MM.1S (cell line): ENCODE measurements at regions not wholly inside any gene's neighbourhood (a gene's known extent, or its start where the extent isn't known, plus 50 kb on each side); places are given as distances from the start of the nearest gene placed in this dataset.
"Not testable (repeated sequence)": the region's sequence is repeated elsewhere in the genome, so short reads cannot be mapped to it uniquely, and the experiment has no call there.

ENCODE experiments used
- DNase-seq: peaks from one replicate; pipeline ENCODE4 v3.0.0-alpha.2; 2015
- H2AFZ ChIP-seq: fragments of 300-600 bp; sonication (generic); 2 replicates; pipeline ENCODE4 v1.6.0; 2016; ENCODE audit warnings: antibody characterized with exemption, low read length
- H3F3A ChIP-seq: fragments of 300-600 bp; sonication (generic); 2 replicates; pipeline ENCODE4 v1.6.1; 2016; ENCODE audit warnings: mild to moderate bottlenecking, antibody characterized with exemption, low read length, moderate library complexity, mixed read lengths; ENCODE audit not compliant: insufficient read depth
- H3K27ac ChIP-seq: fragments of 300-600 bp; sonication (generic); 2 replicates; pipeline ENCODE4 v1.5.1; 2016; ENCODE audit warnings: mild to moderate bottlenecking, low read length
- H3K27me3 ChIP-seq: fragments of 300-600 bp; sonication (generic); replicated peaks from 2 replicates; pipeline ENCODE4 v1.6.0; 2016; ENCODE audit warnings: low read length; ENCODE audit not compliant: insufficient read depth
- H3K36me3 ChIP-seq: fragments of 300-600 bp; sonication (generic); replicated peaks from 2 replicates; pipeline ENCODE4 v1.6.1; 2016; ENCODE audit warnings: mild to moderate bottlenecking, low read length, mixed read lengths; ENCODE audit not compliant: insufficient read depth
- H3K4me1 ChIP-seq: fragments of 300-600 bp; sonication (generic); 2 replicates; pipeline ENCODE4 v1.6.1; 2016; ENCODE audit warnings: low read length, mixed read lengths
- H3K4me2 ChIP-seq: fragments of 300-600 bp; sonication (generic); 2 replicates; pipeline ENCODE4 v1.6.0; 2016; ENCODE audit warnings: low read depth, low read length
- H3K4me3 ChIP-seq: fragments of 300-600 bp; sonication (generic); 2 replicates; pipeline ENCODE4 v1.5.1; 2016; ENCODE audit warnings: low read length, mixed read lengths
- H3K79me2 ChIP-seq: fragments of 300-600 bp; sonication (generic); 2 replicates; pipeline ENCODE4 v1.6.1; 2016; ENCODE audit warnings: mixed run types, low read length, mixed read lengths
- H3K9ac ChIP-seq: fragments of 300-600 bp; sonication (generic); 2 replicates; pipeline ENCODE4 v1.6.1; 2016; ENCODE audit warnings: low read length, mixed read lengths
- H3K9me2 ChIP-seq: fragments of 300-600 bp; sonication (generic); replicated peaks from 2 replicates; pipeline ENCODE4 v1.6.1; 2016; ENCODE audit warnings: mild to moderate bottlenecking, low read length, mixed read lengths; ENCODE audit not compliant: insufficient read depth
- H3K9me3 ChIP-seq: fragments of 300-600 bp; sonication (generic); replicated peaks from 2 replicates; pipeline ENCODE4 v1.6.1; 2016; ENCODE audit warnings: mild to moderate bottlenecking, low read length, mixed read lengths; ENCODE audit not compliant: insufficient read depth
- H4K20me1 ChIP-seq: fragments of 300-600 bp; sonication (generic); 2 replicates; pipeline ENCODE4 v1.6.1; 2016; ENCODE audit warnings: mild to moderate bottlenecking, low read length, moderate library complexity, mixed read lengths; ENCODE audit not compliant: insufficient read depth
- EZH2 ChIP-seq: fragments of 300-600 bp; sonication (generic); optimal IDR thresholded peaks from 2 replicates; pipeline ENCODE3; 2017; ENCODE audit warnings: low read depth, mild to moderate bottlenecking, antibody characterized with exemption, low read length, mixed read lengths
- EZH2phosphoT487 ChIP-seq: fragments of 300-600 bp; sonication (generic); IDR thresholded peaks from 2 replicates; pipeline ENCODE4 v1.6.1; 2018; ENCODE audit warnings: antibody characterized with exemption, low read length
- TF ChIP-seq, protein P1 (sequence below): fragments of 300-600 bp; sonication (generic); IDR thresholded peaks from 2 replicates; pipeline ENCODE4 v1.5.1; 2016; ENCODE audit warnings: antibody characterized with exemption, low read length, mixed read lengths

DNA sequence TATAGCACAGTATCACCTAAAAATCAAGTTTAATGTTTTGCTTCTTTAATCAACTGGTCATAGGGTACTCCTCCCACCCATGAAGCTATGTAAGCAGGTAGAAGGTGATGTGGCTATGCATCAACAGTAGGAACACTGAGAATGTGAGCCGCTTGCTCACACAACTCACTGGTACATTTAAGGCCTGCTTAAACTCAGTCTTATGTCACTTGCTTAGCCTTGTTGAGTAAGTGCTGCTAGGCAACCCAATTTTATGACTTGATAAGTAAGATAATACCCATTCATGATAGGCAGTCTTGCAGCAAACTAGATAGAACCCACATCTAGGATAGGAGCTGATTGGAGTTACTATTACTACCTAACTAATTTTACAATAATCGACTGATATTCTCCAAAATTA is 70.0 kb upstream of the BMP4 start:
- Histone ChIP-seq H3K27me3 (no peaks in the 10 kb centered on the region), H2AFZ (no peak overlapping the region), H3K4me2 (no peak overlapping the region), H3K9ac (no peak overlapping the region), H3K9me3 (no peaks in the 10 kb centered on the region), H3K9me2 (no peaks in the 10 kb centered on the region), H3K4me3 (no peak overlapping the region), H4K20me1 (no peaks in the 10 kb centered on the region), H3K36me3 (no peaks in the 10 kb centered on the region), H3K4me1 (0 out of 2 replicates have a peak, but pooled peaks cover 5% of the 10 kb centered on the region), H3K27ac (no peak overlapping the region), H3K79me2 (no peaks in the 10 kb centered on the region), H3F3A (peaks cover 4% of the 10 kb centered on the region; the same call in 1 of the 2 replicates)
- TF ChIP-seq EZH2 = no peak
- TF ChIP-seq, protein P1, sequence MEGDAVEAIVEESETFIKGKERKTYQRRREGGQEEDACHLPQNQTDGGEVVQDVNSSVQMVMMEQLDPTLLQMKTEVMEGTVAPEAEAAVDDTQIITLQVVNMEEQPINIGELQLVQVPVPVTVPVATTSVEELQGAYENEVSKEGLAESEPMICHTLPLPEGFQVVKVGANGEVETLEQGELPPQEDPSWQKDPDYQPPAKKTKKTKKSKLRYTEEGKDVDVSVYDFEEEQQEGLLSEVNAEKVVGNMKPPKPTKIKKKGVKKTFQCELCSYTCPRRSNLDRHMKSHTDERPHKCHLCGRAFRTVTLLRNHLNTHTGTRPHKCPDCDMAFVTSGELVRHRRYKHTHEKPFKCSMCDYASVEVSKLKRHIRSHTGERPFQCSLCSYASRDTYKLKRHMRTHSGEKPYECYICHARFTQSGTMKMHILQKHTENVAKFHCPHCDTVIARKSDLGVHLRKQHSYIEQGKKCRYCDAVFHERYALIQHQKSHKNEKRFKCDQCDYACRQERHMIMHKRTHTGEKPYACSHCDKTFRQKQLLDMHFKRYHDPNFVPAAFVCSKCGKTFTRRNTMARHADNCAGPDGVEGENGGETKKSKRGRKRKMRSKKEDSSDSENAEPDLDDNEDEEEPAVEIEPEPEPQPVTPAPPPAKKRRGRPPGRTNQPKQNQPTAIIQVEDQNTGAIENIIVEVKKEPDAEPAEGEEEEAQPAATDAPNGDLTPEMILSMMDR = no peak
- TF ChIP-seq EZH2phosphoT487 = no peak
- DNase-seq = no peak

DNA sequence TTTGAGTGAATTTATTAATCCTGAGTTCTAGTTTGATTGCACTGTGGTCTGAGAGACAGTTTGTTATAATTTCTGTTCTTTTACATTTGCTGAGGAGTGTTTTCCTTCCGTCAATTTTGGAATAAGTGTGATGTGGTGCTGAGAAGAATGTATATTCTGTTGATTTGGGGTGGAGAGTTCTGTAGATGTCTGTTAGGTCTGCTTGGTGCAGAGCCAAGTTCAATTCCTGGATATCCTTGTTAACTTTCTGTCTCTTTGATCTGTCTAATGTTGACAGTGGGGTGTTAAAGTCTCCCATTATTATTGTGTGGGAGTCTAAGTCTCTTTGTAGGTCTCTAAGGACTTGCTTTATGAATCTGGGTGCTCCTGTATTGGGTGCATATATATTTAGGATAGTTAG is 74.4 kb upstream of the BMP4 start:
- DNase-seq, H3K9ac ChIP-seq, H2AFZ ChIP-seq, H3K4me2 ChIP-seq, H3K4me1 ChIP-seq, H3F3A ChIP-seq, H4K20me1 ChIP-seq, H3K27me3 ChIP-seq, H3K4me3 ChIP-seq, H3K79me2 ChIP-seq, H3K27ac ChIP-seq, H3K9me2 ChIP-seq, H3K36me3 ChIP-seq, H3K9me3 ChIP-seq: not testable (repeated sequence)

DNA sequence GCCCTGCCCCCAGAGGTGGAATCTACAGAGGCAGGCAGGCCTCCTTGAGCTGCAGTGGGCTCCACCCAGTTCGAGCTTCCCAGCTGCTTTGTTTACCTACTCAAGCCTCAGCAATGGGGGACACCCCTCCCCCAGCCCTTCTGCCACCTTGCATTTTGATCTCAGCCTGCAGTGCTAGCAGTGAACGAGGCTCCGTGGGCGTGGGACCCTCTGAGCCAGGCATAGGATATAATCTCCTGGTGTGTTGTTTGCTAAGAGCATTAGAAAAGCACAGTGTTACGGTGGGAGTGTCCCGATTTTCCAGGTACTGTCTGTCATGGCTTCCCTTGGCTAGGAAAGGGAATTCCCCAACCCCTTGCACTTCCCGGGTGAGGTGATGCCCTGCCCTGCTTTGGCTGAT is 76.7 kb upstream of the BMP4 start:
- H4K20me1 ChIP-seq, H3K4me3 ChIP-seq, H3F3A ChIP-seq, H3K27ac ChIP-seq, H3K79me2 ChIP-seq, H3K9me3 ChIP-seq, H3K4me2 ChIP-seq, DNase-seq, H3K4me1 ChIP-seq, H3K36me3 ChIP-seq, H3K9ac ChIP-seq, H3K27me3 ChIP-seq, H2AFZ ChIP-seq, H3K9me2 ChIP-seq: not testable (repeated sequence)

DNA sequence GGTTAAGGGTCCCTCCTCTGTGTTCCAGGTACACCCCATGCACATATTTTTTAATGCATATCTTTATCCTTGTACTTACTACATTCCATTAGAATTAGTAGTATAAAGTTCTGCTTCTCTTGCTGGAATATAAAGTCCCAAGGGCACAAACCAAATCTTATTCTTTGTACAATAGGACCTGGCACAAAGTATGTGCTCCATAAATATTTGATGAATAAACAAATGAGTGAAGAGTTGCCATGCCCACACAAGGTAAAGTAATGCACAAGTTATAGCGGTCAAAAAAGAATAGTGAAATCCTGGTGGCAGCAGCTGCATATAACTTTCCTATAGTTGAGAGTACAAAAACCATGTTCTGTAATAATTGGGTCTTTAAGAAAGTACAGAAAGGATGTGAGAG is 82.1 kb upstream of the BMP4 start:
- Histone ChIP-seq H3K36me3 (no peaks in the 10 kb centered on the region), H3K9me2 (no peaks in the 10 kb centered on the region), H3K9me3 (no peaks in the 10 kb centered on the region), H3K4me2 (no peak overlapping the region), H3K27me3 (no peaks in the 10 kb centered on the region), H2AFZ (no peak overlapping the region), H3K4me3 (no peak overlapping the region), H3K9ac (no peak overlapping the region), H3F3A (no peaks in the 10 kb centered on the region), H4K20me1 (no peaks in the 10 kb centered on the region), H3K27ac (no peak overlapping the region), H3K79me2 (no peaks in the 10 kb centered on the region), H3K4me1 (peaks cover 2% of the 10 kb centered on the region)
- no peak for DNase-seq
- TF ChIP-seq EZH2 (no peak), EZH2phosphoT487 (no peak)

DNA sequence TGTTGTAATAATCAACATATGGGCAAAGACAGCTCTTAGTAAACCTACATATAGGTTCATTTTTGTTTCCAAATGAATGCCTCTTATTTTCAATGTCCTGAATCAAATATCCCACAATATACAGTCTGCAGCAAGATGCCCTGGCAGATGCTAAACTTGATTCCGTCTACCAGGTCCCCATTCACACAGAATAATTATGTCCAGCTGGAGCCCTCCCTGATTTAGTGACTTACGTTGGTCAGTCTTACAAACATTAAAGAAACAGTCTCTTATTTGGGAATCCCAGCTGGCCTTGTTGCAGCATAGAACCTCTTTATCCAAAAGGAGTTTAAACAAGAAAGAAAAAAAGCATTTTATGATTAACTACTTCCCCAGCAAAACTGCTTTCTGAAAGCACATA is 82.7 kb upstream of the BMP4 start:
- H3K9ac ChIP-seq = no peak overlapping the region
- H3K79me2 ChIP-seq = no peaks in the 10 kb centered on the region
- no peaks in the 10 kb centered on the region for H3K9me2 ChIP-seq
- H3K9me3 ChIP-seq = no peaks in the 10 kb centered on the region
- no peak overlapping the region for H3K4me2 ChIP-seq
- H3K27me3 ChIP-seq = no peaks in the 10 kb centered on the region
- DNase-seq = no peak
- no peak overlapping the region for H2AFZ ChIP-seq
- no peaks in the 10 kb centered on the region for H3K36me3 ChIP-seq
- H3K4me3 ChIP-seq = no peak overlapping the region
- TF ChIP-seq EZH2 (no peak), EZH2phosphoT487 (no peak)
- TF ChIP-seq, protein P1 = no peak
- no peaks in the 10 kb centered on the region for H3F3A ChIP-seq
- peaks cover 7% of the 10 kb centered on the region for H3K4me1 ChIP-seq
- H4K20me1 ChIP-seq = no peaks in the 10 kb centered on the region
- no peak overlapping the region for H3K27ac ChIP-seq
